ENCODE measurements at regions not wholly inside any gene's neighbourhood (a gene's known extent, or its start where the extent isn't known, plus 50 kb on each side); places are given as distances from the start of the nearest gene placed in this dataset.

- no peaks in the 10 kb centered on the region for H3K9me3 Mint-ChIP-seq
- no peaks in the 10 kb centered on the region for H3K36me3 Mint-ChIP-seq (ENCODE audit: low read depth)
- H3K4me1 Mint-ChIP-seq: peaks cover 11% of the 10 kb centered on the region
- no peak overlapping the region for H3K4me3 Mint-ChIP-seq
- no peak for TF ChIP-seq CTCF (IDR thresholded peaks at IDR 0.05; ENCODE audit: unreplicated experiment in 3 of 3)
- H3K27ac Mint-ChIP-seq: no peak overlapping the region
- H3K27me3 Mint-ChIP-seq (ENCODE audit: low read depth): no peaks in the 10 kb centered on the region
These were observed 99.3 kb upstream of the LMNTD1 start for GRCh38 chr12:25652371-25652770.

- Mint-ChIP-seq H3K36me3 (ENCODE audit: low read depth) (no peaks in the 10 kb centered on the region), H3K9me3 (no peaks in the 10 kb centered on the region), H3K4me3 (no peak overlapping the region), H3K27ac (peak overlapping the region in 1 of 3 experiments; percentile 13), H3K27me3 (ENCODE audit: low read depth) (no peaks in the 10 kb centered on the region), H3K4me1 (peaks cover 6% of the 10 kb centered on the region)
- TF ChIP-seq CTCF (IDR thresholded peaks at IDR 0.05; ENCODE audit: unreplicated experiment in 3 of 3): no peak
These were observed 100.5 kb upstream of the LMNTD1 start for GRCh38 chr12:25653487-25654175.

- Mint-ChIP-seq H3K9me3 (no peaks in the 10 kb centered on the region), H3K27me3 (ENCODE audit: low read depth) (no peaks in the 10 kb centered on the region), H3K4me3 (no peak overlapping the region), H3K27ac (no peak overlapping the region), H3K36me3 (ENCODE audit: low read depth) (no peaks in the 10 kb centered on the region), H3K4me1 (peaks cover 5% of the 10 kb centered on the region)
- TF ChIP-seq CTCF (IDR thresholded peaks at IDR 0.05; ENCODE audit: unreplicated experiment in 3 of 3): no peak
These were observed 102.6 kb upstream of the LMNTD1 start for GRCh38 chr12:25655702-25656101.

- no peak for TF ChIP-seq CTCF (IDR thresholded peaks at IDR 0.05; ENCODE audit: unreplicated experiment in 3 of 3)
- peaks cover 7% of the 10 kb centered on the region for H3K9me3 Mint-ChIP-seq
- H3K4me3 Mint-ChIP-seq: no peak overlapping the region
- no peaks in the 10 kb centered on the region for H3K27me3 Mint-ChIP-seq (ENCODE audit: low read depth)
- H3K27ac Mint-ChIP-seq: no peak overlapping the region
- H3K36me3 Mint-ChIP-seq (ENCODE audit: low read depth): no peaks in the 10 kb centered on the region
- no peaks in the 10 kb centered on the region for H3K4me1 Mint-ChIP-seq
These were observed 106.5 kb upstream of the LMNTD1 start for GRCh38 chr12:25659621-25660020.

- TF ChIP-seq CTCF (IDR thresholded peaks at IDR 0.05; ENCODE audit: unreplicated experiment in 3 of 3): no peak
- no peaks in the 10 kb centered on the region for H3K9me3 Mint-ChIP-seq
- H3K4me3 Mint-ChIP-seq: no peak overlapping the region
- no peaks in the 10 kb centered on the region for H3K4me1 Mint-ChIP-seq
- no peaks in the 10 kb centered on the region for H3K27me3 Mint-ChIP-seq (ENCODE audit: low read depth)
- H3K27ac Mint-ChIP-seq: no peak overlapping the region
- H3K36me3 Mint-ChIP-seq (ENCODE audit: low read depth): no peaks in the 10 kb centered on the region
These were observed 117.3 kb upstream of the LMNTD1 start for GRCh38 chr12:25670076-25671055.
